Keratinocyte (primary cell): ENCODE measurements at regions not wholly inside any gene's neighbourhood (a gene's known extent, or its start where the extent isn't known, plus 50 kb on each side); places are given as distances from the start of the nearest gene placed in this dataset.

Source experiments
- EZH2 ChIP-seq: IDR thresholded peaks from one replicate; pipeline ENCODE4 v1.6.1; 2012; ENCODE audit warnings: inconsistent platforms, mild to moderate bottlenecking, low read length, moderate library complexity
- TF ChIP-seq, protein P1 (sequence below), 3 experiments: IDR thresholded peaks in 1 of 3; conservative IDR thresholded peaks in 1 of 3; optimal IDR thresholded peaks in 1 of 3; 2 replicates in 2 of 3; 3 replicates in 1 of 3; pipeline versions ENCODE3 to v1.5.1; 2011; ENCODE audit warnings: low read length in 3 of 3, mild to moderate bottlenecking in 3 of 3, moderate library complexity in 2 of 3, control low read depth in 1 of 3, inconsistent platforms in 1 of 3; ENCODE audit not compliant: insufficient read depth in 2 of 3; ENCODE audit errors: extremely low read depth in 1 of 3

DNA sequence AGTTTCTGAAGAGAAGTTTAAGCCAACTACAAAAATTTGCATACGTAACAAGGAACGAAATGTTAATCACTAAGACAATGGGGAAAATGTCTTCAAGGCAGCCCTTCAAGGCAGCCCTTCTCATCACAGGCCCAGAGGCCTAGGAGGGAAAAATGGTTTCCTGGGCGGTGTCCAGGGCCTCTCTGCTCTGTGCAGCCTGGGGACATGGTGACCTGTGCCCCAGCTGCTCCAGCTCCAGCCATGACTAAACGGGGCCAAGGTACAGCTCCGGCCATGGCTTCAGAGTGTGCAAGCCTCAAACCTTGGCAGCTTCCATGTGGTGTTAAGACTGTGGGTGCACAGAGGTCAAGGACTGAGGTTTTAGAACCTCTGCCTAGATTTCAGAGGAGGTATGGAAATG, 325.1 kb downstream of the FRK start:
- TF ChIP-seq, protein P1, sequence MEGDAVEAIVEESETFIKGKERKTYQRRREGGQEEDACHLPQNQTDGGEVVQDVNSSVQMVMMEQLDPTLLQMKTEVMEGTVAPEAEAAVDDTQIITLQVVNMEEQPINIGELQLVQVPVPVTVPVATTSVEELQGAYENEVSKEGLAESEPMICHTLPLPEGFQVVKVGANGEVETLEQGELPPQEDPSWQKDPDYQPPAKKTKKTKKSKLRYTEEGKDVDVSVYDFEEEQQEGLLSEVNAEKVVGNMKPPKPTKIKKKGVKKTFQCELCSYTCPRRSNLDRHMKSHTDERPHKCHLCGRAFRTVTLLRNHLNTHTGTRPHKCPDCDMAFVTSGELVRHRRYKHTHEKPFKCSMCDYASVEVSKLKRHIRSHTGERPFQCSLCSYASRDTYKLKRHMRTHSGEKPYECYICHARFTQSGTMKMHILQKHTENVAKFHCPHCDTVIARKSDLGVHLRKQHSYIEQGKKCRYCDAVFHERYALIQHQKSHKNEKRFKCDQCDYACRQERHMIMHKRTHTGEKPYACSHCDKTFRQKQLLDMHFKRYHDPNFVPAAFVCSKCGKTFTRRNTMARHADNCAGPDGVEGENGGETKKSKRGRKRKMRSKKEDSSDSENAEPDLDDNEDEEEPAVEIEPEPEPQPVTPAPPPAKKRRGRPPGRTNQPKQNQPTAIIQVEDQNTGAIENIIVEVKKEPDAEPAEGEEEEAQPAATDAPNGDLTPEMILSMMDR (optimal IDR thresholded peaks at IDR 0.05 in 1 of 3, IDR thresholded peaks at IDR 0.05 in 1 of 3, conservative IDR thresholded peaks at IDR 0.05 in 1 of 3; ENCODE audit: extremely low read depth in 1 of 3, insufficient read depth in 2 of 3, low read length in 3 of 3) = no peak
- no peak for TF ChIP-seq EZH2
